Activated CD4-positive, alpha-beta T cell treated with anti-CD3 and anti-CD28 coated beads, Interleukin-10, Interleukin-2, amounts not matched to agents 100 ng/mL and 50 ng/mL, durations not matched to agents 16 hours and 8 hours (primary cell): ENCODE measurements at regions not wholly inside any gene's neighbourhood (a gene's known extent, or its start where the extent isn't known, plus 50 kb on each side); places are given as distances from the start of the nearest gene placed in this dataset.

Source experiments
- DNase-seq: peaks from one replicate; pipeline ENCODE4 v3.0.0-alpha.2; 2020

GRCh38 chr2:71888751-71889445, 258.8 kb downstream of the CYP26B1 start:
- no peak for DNase-seq

GRCh38 chr2:71887196-71887595, 260.5 kb downstream of the CYP26B1 start:
- DNase-seq = no peak

GRCh38 chr2:71886241-71886640, 261.4 kb downstream of the CYP26B1 start:
- no peak for DNase-seq

- DNase-seq = no peak
Observed at GRCh38 chr2:71884303-71885042, 263.2 kb downstream of the CYP26B1 start.

- no peak for DNase-seq
Observed at GRCh38 chr2:71882949-71883472, 264.7 kb downstream of the CYP26B1 start.

GRCh38 chr2:71882236-71882946, 265.3 kb downstream of the CYP26B1 start:
- DNase-seq = no peak

GRCh38 chr2:71880846-71881610, 266.6 kb downstream of the CYP26B1 start:
- DNase-seq = no peak

GRCh38 chr2:71880287-71880686, 267.4 kb downstream of the CYP26B1 start:
- DNase-seq = no peak

- DNase-seq = no peak
Observed at GRCh38 chr2:71879509-71880184, 268.0 kb downstream of the CYP26B1 start.

- no peak for DNase-seq
Observed at GRCh38 chr2:71878626-71879508, 268.8 kb downstream of the CYP26B1 start.

GRCh38 chr2:71877636-71878035, 270.0 kb downstream of the CYP26B1 start:
- no peak for DNase-seq

GRCh38 chr2:71876542-71877451, 270.9 kb downstream of the CYP26B1 start:
- DNase-seq = no peak

- no peak for DNase-seq
Observed at GRCh38 chr2:71872466-71873051, 275.1 kb downstream of the CYP26B1 start.

- no peak for DNase-seq
Observed at GRCh38 chr2:71865391-71865965, 282.2 kb downstream of the CYP26B1 start.

DNA sequence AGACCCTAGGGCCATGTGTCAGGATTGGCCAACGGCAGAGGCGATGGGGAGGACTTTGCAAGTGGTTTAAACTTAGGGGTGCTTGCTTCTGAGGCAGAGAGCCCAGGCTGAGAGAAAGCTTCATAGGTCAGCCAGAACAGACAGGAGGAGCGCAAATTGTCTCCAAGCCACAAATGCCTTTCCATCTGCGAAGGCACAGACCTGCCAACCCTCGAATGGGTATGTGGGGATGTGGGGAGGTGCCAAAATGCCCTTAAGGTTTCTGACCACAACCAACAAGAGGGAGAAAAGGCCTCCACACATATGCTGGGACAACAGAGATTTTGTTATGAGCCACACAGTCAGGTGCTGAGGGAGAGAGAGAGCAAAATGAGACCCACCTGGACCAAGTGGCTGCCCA, 283.6 kb downstream of the CYP26B1 start:
- no peak for DNase-seq

GRCh38 chr2:71863396-71863795, 284.3 kb downstream of the CYP26B1 start:
- DNase-seq = no peak

DNA sequence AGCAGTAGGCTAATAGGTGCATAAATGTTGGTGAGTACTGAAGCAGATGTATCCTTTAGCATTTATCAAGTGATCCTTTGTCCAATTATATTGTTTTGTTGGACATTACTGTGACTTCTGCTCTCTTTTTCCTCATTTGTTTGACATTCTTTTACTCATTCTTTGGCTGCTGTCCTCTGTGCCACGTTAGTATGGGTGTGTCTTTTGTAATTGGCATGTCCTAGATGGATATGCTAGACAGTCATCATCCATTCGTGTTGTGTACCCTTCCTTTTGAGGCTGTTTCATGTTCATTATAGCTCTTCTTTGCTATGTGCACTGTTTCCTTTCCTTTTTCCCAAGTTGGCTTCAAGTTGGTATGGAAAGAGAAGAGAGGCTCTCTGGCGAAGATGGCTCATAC, 284.7 kb downstream of the CYP26B1 start:
- no peak for DNase-seq

- no peak for DNase-seq
Observed at GRCh38 chr2:71861186-71862160, 286.2 kb downstream of the CYP26B1 start.
